ENCODE measurements at regions not wholly inside any gene's neighbourhood (a gene's known extent, or its start where the extent isn't known, plus 50 kb on each side); places are given as distances from the start of the nearest gene placed in this dataset.

DNA sequence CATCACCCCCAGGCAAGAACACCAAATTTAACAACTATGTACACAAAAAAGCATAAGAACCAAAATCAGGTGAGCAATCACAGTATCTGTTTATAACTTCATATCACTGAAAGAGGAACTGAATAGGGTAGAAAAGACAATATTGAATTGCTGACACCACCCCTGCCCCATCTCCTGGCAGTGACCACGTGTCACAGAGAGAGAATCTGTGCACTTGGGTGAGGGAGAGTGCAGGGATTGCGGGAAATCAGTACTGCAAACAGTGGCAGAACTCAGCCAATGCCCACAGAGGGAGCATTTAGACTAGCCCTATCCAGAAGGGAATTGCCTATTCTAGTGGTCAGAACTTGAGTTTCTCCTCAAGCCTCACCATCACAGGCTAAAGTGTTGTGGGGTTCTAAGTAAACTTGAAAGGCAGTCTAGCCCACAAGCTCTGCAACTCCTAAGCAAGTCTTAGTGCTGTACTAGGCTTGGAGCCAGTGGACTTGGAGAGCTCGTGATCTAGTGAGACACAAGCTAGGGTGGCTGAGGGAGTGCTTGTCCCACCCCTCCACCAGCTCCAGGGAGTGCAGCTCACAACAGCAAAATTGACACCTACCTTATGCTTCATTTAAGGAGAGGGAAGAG is 82.8 kb upstream of the PTH start (continued):
- TF ChIP-seq RAD21 (IDR thresholded peaks at IDR 0.05; ENCODE audit: insufficient read depth, low read depth, low read length) (no peak), CHD2 (IDR thresholded peaks at IDR 0.05; ENCODE audit: borderline replicate concordance, low read depth, low read length) (no peak), JUND (IDR thresholded peaks at IDR 0.05; ENCODE audit: low read depth, low read length) (no peak), ZNF207 (IDR thresholded peaks at IDR 0.05; ENCODE audit: borderline replicate concordance) (no peak), ZNF384 (IDR thresholded peaks at IDR 0.05; ENCODE audit: borderline replicate concordance, low read depth, low read length) (no peak), STAT3 (IDR thresholded peaks at IDR 0.05; ENCODE audit: low read depth, low read length) (no peak), ZBTB11 (CRISPR knock-in tag; IDR thresholded peaks at IDR 0.05) (no peak)
- TF ChIP-seq, protein P1, sequence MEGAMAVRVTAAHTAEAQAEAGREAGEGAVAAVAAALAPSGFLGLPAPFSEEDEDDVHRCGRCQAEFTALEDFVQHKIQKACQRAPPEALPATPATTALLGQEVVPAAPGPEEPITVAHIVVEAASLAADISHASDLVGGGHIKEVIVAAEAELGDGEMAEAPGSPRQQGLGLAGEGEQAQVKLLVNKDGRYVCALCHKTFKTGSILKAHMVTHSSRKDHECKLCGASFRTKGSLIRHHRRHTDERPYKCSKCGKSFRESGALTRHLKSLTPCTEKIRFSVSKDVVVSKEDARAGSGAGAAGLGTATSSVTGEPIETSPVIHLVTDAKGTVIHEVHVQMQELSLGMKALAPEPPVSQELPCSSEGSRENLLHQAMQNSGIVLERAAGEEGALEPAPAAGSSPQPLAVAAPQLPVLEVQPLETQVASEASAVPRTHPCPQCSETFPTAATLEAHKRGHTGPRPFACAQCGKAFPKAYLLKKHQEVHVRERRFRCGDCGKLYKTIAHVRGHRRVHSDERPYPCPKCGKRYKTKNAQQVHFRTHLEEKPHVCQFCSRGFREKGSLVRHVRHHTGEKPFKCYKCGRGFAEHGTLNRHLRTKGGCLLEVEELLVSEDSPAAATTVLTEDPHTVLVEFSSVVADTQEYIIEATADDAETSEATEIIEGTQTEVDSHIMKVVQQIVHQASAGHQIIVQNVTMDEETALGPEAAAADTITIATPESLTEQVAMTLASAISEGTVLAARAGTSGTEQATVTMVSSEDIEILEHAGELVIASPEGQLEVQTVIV (IDR thresholded peaks at IDR 0.05; ENCODE audit: borderline replicate concordance, partially characterized antibody), result no peak
- TF ChIP-seq, protein P2, sequence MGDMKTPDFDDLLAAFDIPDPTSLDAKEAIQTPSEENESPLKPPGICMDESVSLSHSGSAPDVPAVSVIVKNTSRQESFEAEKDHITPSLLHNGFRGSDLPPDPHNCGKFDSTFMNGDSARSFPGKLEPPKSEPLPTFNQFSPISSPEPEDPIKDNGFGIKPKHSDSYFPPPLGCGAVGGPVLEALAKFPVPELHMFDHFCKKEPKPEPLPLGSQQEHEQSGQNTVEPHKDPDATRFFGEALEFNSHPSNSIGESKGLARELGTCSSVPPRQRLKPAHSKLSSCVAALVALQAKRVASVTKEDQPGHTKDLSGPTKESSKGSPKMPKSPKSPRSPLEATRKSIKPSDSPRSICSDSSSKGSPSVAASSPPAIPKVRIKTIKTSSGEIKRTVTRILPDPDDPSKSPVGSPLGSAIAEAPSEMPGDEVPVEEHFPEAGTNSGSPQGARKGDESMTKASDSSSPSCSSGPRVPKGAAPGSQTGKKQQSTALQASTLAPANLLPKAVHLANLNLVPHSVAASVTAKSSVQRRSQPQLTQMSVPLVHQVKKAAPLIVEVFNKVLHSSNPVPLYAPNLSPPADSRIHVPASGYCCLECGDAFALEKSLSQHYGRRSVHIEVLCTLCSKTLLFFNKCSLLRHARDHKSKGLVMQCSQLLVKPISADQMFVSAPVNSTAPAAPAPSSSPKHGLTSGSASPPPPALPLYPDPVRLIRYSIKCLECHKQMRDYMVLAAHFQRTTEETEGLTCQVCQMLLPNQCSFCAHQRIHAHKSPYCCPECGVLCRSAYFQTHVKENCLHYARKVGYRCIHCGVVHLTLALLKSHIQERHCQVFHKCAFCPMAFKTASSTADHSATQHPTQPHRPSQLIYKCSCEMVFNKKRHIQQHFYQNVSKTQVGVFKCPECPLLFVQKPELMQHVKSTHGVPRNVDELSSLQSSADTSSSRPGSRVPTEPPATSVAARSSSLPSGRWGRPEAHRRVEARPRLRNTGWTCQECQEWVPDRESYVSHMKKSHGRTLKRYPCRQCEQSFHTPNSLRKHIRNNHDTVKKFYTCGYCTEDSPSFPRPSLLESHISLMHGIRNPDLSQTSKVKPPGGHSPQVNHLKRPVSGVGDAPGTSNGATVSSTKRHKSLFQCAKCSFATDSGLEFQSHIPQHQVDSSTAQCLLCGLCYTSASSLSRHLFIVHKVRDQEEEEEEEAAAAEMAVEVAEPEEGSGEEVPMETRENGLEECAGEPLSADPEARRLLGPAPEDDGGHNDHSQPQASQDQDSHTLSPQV (IDR thresholded peaks at IDR 0.05), result no peak
- TF ChIP-seq, protein P3, sequence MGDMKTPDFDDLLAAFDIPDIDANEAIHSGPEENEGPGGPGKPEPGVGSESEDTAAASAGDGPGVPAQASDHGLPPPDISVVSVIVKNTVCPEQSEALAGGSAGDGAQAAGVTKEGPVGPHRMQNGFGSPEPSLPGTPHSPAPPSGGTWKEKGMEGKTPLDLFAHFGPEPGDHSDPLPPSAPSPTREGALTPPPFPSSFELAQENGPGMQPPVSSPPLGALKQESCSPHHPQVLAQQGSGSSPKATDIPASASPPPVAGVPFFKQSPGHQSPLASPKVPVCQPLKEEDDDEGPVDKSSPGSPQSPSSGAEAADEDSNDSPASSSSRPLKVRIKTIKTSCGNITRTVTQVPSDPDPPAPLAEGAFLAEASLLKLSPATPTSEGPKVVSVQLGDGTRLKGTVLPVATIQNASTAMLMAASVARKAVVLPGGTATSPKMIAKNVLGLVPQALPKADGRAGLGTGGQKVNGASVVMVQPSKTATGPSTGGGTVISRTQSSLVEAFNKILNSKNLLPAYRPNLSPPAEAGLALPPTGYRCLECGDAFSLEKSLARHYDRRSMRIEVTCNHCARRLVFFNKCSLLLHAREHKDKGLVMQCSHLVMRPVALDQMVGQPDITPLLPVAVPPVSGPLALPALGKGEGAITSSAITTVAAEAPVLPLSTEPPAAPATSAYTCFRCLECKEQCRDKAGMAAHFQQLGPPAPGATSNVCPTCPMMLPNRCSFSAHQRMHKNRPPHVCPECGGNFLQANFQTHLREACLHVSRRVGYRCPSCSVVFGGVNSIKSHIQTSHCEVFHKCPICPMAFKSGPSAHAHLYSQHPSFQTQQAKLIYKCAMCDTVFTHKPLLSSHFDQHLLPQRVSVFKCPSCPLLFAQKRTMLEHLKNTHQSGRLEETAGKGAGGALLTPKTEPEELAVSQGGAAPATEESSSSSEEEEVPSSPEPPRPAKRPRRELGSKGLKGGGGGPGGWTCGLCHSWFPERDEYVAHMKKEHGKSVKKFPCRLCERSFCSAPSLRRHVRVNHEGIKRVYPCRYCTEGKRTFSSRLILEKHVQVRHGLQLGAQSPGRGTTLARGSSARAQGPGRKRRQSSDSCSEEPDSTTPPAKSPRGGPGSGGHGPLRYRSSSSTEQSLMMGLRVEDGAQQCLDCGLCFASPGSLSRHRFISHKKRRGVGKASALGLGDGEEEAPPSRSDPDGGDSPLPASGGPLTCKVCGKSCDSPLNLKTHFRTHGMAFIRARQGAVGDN (IDR thresholded peaks at IDR 0.05), result no peak
